ENCODE measurements at regions not wholly inside any gene's neighbourhood (a gene's known extent, or its start where the extent isn't known, plus 50 kb on each side); places are given as distances from the start of the nearest gene placed in this dataset.
"Not testable (repeated sequence)": the region's sequence is repeated elsewhere in the genome, so short reads cannot be mapped to it uniquely, and the experiment has no call there.

DNA sequence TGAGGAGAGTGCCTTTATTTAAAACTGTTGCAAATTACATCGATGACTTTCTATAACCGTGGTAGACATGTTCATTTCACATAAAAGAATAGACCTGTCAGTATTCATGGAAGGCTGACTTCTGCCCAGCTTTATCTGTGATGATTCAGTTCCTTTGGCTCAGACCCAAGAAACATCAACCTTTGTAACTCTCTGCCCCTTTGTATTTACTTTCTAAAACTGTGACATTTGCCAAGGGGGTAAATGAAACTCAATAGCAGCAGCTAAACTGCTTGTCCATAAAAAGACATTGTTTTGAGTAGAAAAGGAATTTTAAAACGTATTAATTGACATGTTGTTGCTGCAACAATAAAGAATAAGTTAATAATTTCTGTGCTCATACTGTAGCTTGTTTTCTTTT is 137.8 kb upstream of the ANKH start:
- peak; percentile 50 for DNase-seq

- DNase-seq = no peak
These were observed 137.3 kb upstream of the ANKH start for GRCh38 chr5:15008921-15009320.

GRCh38 chr5:15008476-15008875 is 136.9 kb upstream of the ANKH start:
- DNase-seq = no peak

DNA sequence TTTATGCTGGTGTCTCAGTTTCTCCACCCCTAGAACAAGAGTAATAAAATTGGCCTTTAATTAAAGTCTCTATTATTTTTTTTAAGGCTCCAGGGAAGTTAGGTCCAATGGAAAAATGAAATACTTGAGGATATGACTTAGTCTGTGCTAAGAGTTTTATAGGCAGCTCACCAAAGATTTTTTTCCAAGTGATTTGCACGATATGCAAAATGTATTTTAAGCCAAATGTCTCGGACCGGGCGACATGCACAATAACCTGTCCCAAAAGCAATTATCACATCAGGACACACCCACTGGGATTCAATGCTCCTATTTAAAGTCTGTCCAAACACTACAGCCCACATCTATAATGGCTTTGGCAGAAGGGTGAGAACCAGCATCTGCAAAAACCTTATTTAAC is 136.1 kb upstream of the ANKH start:
- DNase-seq = no peak

GRCh38 chr5:15004506-15004905 is 132.9 kb upstream of the ANKH start:
- no peak for DNase-seq

- DNase-seq = peak; percentile 71
These were observed 131.9 kb upstream of the ANKH start for GRCh38 chr5:15003511-15003920.

GRCh38 chr5:15002791-15003190 is 131.2 kb upstream of the ANKH start:
- DNase-seq = no peak

GRCh38 chr5:15002173-15002572 is 130.6 kb upstream of the ANKH start:
- DNase-seq = no peak

DNA sequence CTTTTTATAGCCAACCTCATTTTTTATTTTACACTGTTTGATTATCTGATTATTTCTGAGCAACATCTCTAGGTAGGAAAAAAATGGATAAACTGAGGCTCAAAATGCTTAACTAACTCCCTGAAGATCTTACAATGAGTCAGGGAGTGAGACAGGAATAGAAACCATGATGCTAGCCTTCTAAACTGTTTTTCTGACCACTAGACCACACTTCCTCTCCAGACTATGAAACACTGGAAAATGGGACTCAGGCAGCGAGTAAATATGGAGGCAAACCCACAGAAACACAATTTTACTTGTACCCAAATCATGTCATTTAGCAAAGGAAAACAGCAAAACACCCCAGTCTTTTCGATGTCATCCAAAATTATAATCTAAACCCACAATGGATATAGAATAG is 129.9 kb upstream of the ANKH start:
- DNase-seq = no peak

DNA sequence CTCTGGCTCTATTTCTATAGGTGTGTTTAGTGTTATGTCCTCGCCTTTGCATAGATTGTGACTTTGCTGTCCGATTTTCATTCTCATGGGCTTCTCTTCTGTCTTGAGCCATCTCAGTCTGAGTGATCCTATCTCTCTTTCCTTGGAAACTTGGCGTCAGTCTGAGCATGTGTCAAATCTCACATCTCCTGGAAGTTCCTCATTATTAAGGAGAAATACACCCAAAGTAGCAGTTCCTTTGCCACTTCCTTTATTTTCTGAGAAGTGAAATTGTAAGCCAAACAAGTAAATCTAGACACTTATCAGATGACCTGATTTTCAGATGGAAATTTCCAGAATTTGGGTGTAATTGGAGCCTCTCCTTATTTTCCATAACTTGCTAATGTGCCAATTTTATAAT is 126.9 kb upstream of the ANKH start:
- no peak for DNase-seq

DNA sequence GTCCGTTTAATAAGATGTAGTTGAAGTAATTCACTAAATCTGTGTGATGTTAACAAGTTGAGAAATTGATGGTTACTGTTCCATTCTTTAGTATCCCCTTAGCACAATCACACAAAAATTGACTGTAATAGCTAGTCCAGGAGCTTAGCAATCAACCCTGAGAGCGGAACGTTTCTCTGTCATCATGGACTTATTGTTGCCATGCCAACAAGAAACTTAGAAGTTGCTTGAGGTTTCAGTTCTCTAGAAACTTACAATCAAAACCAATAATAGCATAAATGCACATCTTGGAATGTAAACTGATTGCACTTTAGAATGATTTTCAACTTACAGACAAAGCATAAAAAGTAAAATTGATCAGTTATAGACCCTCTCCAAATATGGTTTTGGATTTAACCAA is 125.4 kb upstream of the ANKH start:
- DNase-seq = no peak

GRCh38 chr5:14995229-14995628 is 123.7 kb upstream of the ANKH start:
- DNase-seq = no peak

GRCh38 chr5:14993459-14994133 is 122.0 kb upstream of the ANKH start:
- not testable (repeated sequence) for DNase-seq

- DNase-seq = not testable (repeated sequence)
These were observed 121.3 kb upstream of the ANKH start for GRCh38 chr5:14992751-14993458.

- no peak for DNase-seq
These were observed 116.6 kb upstream of the ANKH start for GRCh38 chr5:14988223-14988622.

DNA sequence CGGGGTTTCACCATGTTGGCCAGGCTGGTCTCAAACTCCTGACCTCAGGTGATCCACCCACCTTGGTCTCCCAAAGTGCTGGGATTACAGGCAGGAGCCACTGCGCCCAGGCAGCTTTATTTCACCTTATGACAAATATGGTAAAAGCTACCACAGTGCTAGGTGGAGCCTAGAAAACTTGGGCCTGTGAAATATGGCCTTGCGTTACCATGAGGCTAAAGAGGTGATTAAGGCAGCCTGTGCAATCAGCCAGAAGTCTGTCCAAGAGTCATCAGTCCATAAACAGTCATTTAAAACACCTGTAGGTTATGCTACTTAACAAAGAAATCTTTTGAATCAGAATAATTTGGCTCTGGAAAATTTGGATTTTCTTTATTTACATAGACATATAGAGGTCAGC is 114.8 kb upstream of the ANKH start:
- DNase-seq = no peak

GRCh38 chr5:14983666-14984441 is 112.3 kb upstream of the ANKH start:
- no peak for DNase-seq

DNA sequence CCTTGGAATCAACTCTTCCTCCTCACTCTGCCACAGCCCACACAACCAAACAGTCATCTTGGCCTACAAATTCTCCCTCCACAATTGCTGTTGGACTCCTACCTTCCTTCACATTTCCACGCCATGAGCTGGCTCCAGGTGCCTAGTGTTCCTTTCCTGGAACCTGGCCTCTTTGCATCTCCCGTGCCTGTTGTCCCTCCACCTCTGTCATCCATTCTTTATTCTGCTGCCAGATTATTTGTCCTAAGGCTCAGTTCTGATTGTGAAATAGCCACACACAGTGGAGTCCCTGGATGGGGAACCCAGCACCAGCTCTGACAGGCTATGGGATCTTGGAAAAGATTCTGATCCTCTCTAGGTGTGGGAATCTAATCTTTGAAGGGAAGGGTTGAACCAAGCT is 109.1 kb upstream of the ANKH start:
- DNase-seq = no peak

DNA sequence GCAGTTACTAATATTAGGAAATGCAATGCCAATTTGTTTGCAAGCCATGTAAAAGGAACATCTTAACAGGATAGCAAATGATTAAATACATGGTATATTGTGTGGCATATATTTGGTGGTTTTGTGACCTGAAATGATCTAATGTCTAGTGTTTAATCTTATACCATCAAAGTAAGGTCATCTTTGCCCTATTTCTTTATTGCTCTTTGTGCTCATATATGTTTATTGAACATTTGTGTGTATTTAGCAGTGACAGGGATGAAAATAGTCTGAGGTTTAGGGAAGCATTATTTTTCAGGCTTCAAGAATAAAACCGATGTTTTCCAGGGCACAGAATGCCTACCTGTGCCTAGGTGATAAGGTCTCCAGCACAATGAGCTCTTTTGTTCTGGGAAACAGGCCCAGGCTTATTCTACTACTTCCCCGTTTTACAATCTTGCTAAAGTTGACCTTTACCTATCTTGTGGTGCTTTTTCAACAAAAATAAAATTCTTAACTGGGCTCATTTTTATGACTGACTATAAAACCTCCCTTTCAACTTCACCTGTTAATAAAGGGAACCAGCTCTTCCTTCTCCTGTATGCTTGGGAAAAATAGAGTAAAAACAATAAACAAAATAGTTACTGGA is 105.6 kb upstream of the ANKH start:
- DNase-seq = no peak

DNA sequence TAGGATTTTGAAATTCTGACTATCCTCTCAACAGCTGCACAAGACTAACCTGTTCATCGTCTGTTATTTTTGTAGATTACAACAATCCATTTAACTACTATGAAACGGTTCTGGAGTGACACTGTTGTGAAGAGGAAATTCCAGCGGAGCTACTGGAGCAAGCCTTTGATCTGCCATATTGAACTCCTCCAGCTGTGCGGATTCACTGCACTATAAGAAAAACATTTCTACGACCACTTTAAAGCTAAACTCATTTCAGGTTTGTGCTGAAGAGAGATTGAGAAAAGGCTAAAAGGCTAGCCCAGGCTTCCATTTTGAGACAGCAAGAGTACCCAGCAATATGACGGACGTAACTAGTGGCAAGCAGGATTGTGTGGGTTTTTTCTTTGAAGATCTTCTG is 104.9 kb upstream of the ANKH start:
- DNase-seq = no peak

GRCh38 chr5:14971873-14972272 is 100.3 kb upstream of the ANKH start:
- DNase-seq = no peak

GRCh38 chr5:14968796-14969195 is 97.2 kb upstream of the ANKH start:
- DNase-seq = no peak

- DNase-seq = no peak
These were observed 95.6 kb upstream of the ANKH start for GRCh38 chr5:14967166-14967565.

GRCh38 chr5:14965815-14966214 is 94.2 kb upstream of the ANKH start:
- no peak for DNase-seq
